Dedifferentiated amniotic fluid mesenchymal stem cell (primary cell): ENCODE measurements at regions not wholly inside any gene's neighbourhood (a gene's known extent, or its start where the extent isn't known, plus 50 kb on each side); places are given as distances from the start of the nearest gene placed in this dataset.

Source experiments
- DNase-seq: peaks from one replicate; pipeline ENCODE4 v3.0.0-alpha.2; 2016; ENCODE audit errors: extremely low spot score

DNA sequence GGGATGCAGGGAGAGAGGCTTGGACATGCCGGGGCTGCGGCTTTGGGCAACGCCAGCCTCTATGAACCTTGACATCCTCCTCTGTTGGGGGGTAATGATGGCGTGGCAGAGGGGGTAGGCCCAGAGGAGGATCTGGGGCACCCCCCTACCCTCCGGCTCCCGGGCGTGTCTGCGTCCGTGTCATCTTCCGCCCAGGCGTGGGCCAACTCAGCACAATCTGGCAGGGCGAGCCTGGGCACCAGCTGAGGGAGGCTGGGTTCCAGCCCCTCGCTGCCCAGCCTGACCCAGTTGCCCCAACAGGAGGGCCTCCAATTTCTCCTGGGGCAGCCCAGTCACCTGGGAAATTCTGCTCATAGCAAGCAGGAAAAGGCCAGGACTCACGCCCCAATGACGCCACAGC is 62.9 kb upstream of the IL17B start:
- no peak for DNase-seq

GRCh38 chr5:149441194-149441753 is 62.2 kb upstream of the IL17B start:
- no peak for DNase-seq

DNA sequence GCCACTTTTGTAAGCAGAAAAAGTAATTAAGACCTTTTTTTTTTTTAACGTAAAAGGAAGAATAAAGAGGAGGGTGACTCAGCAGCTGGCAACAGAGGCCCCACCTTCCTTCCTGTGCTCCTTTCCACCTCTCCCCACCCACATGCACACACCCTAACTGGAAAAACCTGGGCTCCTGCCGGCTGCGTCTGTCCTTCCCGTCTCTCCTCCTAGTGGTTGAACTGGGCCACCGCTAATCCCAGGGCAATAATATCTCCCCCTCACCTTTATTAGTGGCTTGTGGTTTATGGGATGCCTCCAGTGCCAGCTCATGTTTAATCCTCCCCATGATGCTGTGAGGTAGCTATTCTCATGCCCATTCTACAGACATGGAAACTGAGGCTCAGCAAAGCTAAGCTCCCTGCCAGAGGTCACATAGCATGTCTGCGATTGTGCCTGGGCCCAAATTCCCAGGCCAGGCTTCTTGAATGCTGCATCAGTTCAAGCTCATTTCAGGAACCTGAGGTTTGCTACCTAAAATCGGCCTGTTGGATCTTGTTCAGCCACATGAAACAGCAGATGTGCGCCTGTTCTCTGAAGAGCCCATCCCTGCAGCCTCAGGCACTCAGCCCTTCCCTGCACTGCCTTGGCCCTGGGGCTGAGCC is 60.9 kb upstream of the IL17B start:
- no peak for DNase-seq

GRCh38 chr5:149438711-149439132 is 59.6 kb upstream of the IL17B start:
- DNase-seq, result no peak

DNA sequence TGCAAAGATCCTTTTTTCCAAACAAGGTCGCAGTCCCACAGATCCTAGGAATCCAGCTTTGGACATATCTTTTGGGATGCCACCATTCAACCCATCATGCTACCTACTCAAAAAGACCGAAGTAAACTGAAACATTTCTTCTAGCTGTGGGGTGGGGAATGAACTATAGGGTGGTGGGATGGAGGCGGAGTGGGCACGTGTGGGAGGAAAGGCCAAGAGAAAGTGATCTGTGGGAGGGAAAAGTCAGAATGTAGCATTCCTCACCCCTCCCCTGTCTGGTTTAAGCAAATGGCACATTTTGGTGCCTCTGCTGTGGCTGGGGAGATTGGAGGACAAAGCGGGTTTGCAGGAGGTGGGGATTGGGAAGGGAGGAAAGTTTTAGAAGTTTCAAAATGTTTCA is 59.2 kb upstream of the IL17B start:
- no peak for DNase-seq

DNA sequence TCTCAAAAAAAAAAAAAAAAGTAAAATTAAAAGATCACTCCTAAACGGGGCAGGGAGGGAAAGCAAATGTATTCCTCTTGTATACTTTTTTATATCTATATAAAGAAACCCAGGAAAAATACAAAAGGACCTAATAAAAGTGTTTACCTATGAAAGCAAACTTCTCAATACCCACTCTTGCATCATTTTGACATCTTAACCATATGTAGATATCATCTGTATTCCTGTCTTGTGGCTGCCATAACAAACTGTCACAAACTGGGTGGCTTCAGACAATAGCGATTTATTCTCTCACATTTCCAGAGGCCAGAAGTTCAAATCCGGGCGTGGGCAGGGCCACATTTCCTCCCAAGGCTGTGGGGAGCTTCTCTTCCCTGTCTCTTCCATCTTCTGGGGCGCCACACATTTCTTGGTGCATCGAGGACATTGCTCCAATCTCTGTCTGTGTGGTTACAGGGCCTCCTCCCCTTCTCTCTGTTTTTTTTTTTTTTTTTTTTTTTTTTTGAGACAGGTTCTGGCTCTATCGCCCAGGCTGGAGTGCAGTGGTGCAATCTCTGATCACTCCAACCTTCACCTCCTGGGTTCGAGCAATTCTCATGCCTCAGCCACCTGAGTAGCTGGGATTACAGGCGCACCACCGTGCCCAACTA is 58.4 kb upstream of the IL17B start:
- DNase-seq, result no peak

- DNase-seq, result no peak
These were observed 56.6 kb upstream of the IL17B start for GRCh38 chr5:149435660-149436059.

DNA sequence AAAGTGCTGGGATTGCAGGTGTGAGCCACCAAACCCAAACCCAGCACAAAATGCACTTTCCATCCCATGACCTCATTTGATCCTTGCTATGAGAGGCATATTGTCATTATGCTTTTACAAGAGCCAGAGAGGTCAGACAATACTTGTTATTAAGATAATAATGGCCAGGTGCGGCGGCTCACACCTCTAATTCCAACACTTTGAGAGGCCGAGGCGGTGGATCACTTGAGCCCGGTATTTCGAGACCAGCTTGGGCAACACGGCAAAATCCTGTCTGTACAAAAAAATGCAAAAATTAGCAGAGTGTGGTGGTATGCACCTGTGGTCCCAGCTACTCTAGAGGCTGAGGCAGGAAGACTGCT is 55.9 kb upstream of the IL17B start:
- DNase-seq, result no peak

DNA sequence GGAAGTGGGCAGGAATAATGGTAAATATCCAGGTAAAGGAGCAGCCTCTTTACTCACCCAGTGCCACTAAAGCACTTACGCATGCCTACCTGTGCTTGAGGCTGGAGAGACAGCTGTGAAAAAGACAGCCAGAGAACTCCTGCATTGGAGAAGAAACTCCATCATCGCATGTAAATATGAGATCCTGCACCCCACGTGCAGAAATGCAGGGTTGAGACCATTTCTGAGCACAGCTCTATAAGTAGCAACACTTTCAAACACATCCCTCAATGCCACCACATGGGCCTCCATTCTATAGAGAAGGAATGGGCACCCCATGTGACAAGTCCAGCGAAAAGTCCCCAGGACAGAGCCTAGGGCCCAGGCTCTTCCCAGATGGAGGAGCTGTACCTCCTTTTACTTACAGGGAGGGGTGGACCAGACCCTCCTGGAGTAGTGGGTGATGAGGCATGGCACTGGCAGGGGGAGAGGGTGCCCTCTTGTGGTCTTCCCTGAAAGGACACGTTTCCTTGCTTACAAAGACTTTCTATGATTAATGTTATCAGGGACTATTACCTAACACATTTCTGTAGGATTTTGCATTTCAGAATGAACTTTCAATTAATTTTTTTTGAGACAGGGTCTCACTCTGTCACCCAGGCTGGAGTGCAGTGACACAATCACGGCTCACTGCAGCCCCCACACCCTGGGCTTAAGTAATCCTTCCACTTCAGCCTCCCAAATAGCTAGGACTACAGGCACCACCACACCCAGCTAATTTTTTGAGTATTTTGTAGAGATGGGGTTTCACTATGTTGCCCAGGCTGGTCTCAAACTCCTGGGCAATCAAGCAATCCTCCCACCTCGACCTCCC is 55.3 kb upstream of the IL17B start:
- DNase-seq, result peak; percentile 63

- DNase-seq, result no peak
These were observed 54.5 kb upstream of the IL17B start for GRCh38 chr5:149433524-149434131.

GRCh38 chr5:149432911-149433401 is 53.9 kb upstream of the IL17B start:
- DNase-seq, result no peak

DNA sequence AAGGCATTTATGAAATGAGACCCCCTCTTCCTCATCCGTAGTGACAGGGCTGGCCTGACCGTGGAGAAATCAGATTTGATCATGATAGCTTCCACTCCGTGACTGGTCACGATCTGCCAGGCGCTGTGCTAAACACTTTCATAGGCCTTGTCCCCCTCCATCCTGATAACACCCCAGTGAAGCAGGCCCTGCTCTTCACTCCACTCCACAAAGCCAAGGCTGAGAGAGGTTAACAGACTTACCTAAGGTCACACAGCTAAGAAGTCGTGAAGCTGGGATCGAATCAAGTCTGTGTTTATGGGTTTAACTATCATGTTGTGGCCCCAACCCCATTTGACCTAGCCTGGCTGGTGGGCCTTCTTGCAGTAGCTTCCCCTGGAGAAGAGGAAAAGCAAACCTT is 53.3 kb upstream of the IL17B start:
- DNase-seq, result no peak

DNA sequence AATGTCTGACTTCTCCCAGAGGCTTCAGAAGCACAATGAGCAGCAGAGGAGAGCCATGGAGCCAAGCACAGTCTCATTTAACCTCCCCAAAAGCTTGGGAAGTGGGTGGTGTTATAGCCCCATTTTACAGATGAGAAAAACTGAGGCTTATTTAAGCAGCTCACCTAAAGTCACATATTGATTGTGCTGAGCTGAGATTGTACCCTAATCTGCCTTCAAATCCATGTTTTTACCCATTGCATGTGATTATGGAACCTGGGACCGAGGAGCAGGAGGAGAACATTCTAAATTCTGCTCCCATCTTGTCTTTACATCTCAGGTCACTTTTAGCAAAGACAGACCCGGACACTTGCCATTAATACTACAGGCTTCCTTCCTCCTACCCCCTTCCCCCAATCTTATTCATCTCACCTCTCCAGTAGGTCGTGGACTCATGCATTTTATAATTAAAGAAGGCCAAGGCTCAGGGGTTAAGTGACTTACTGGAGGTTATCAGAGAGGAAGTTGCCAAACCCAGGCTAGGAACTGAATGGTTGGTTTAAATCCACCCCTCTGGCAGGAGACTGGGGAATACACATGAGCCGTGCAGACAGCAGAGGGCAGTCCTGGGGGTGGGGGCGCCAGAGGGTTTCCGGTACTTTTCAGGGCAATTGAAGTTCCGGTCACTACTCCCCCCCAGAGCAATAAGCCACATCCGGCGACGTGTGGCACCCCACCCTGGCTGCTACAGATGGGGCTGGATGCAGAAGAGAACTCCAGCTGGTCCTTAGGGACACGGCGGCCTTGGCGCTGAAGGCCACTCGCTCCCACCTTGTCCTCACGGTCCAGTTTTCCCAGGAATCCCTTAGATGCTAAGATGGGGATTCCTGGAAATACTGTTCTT is 51.0 kb upstream of the IL17B start:
- DNase-seq, result no peak
